ENCODE measurements at regions not wholly inside any gene's neighbourhood (a gene's known extent, or its start where the extent isn't known, plus 50 kb on each side); places are given as distances from the start of the nearest gene placed in this dataset.
"Not testable (repeated sequence)": the region's sequence is repeated elsewhere in the genome, so short reads cannot be mapped to it uniquely, and the experiment has no call there.

- no peaks in the 10 kb centered on the region for H3K9me3 ChIP-seq
- no peak overlapping the region for H3K4me3 ChIP-seq
- DNase-seq, result no peak
- no peaks in the 10 kb centered on the region for H3K27me3 ChIP-seq
- no peaks in the 10 kb centered on the region for H3K36me3 ChIP-seq
These were observed 864.1 kb upstream of the PCDH10 start for GRCh38 chr4:132284910-132285426.

GRCh38 chr4:132297346-132297745, 851.7 kb upstream of the PCDH10 start:
- Histone ChIP-seq H3K4me3 (no peak overlapping the region), H3K27me3 (no peaks in the 10 kb centered on the region), H3K9me3 (no peaks in the 10 kb centered on the region), H3K36me3 (no peaks in the 10 kb centered on the region)
- DNase-seq, result no peak

GRCh38 chr4:132299841-132300240, 849.3 kb upstream of the PCDH10 start:
- DNase-seq, result no peak
- Histone ChIP-seq H3K4me3 (no peak overlapping the region), H3K36me3 (no peaks in the 10 kb centered on the region), H3K27me3 (no peaks in the 10 kb centered on the region), H3K9me3 (no peaks in the 10 kb centered on the region)

- H3K9me3 ChIP-seq, result no peaks in the 10 kb centered on the region
- no peaks in the 10 kb centered on the region for H3K36me3 ChIP-seq
- no peak for DNase-seq
- H3K27me3 ChIP-seq, result no peaks in the 10 kb centered on the region
- H3K4me3 ChIP-seq, result no peak overlapping the region
These were observed 836.6 kb upstream of the PCDH10 start for GRCh38 chr4:132312521-132312920.

- Histone ChIP-seq H3K4me3 (no peak overlapping the region), H3K27me3 (no peaks in the 10 kb centered on the region), H3K36me3 (no peaks in the 10 kb centered on the region), H3K9me3 (no peaks in the 10 kb centered on the region)
- DNase-seq, result no peak
These were observed 835.2 kb upstream of the PCDH10 start for GRCh38 chr4:132313852-132314251.

- Histone ChIP-seq H3K4me3 (no peak overlapping the region), H3K36me3 (no peaks in the 10 kb centered on the region), H3K27me3 (no peaks in the 10 kb centered on the region), H3K9me3 (no peaks in the 10 kb centered on the region)
- no peak for DNase-seq
These were observed 832.4 kb upstream of the PCDH10 start for GRCh38 chr4:132316738-132317137.

- H3K9me3 ChIP-seq, result no peaks in the 10 kb centered on the region
- no peak overlapping the region for H3K4me3 ChIP-seq
- H3K36me3 ChIP-seq, result no peaks in the 10 kb centered on the region
- DNase-seq, result no peak
- H3K27me3 ChIP-seq, result no peaks in the 10 kb centered on the region
These were observed 831.2 kb upstream of the PCDH10 start for GRCh38 chr4:132317923-132318322.

- H3K27me3 ChIP-seq, result no peaks in the 10 kb centered on the region
- no peak overlapping the region for H3K4me3 ChIP-seq
- no peaks in the 10 kb centered on the region for H3K9me3 ChIP-seq
- no peaks in the 10 kb centered on the region for H3K36me3 ChIP-seq
- no peak for DNase-seq
These were observed 820.3 kb upstream of the PCDH10 start for GRCh38 chr4:132328761-132329160.

- Histone ChIP-seq H3K9me3 (no peaks in the 10 kb centered on the region), H3K27me3 (no peaks in the 10 kb centered on the region), H3K36me3 (no peaks in the 10 kb centered on the region), H3K4me3 (no peak overlapping the region)
- DNase-seq, result no peak
These were observed 818.1 kb upstream of the PCDH10 start for GRCh38 chr4:132330994-132331393.

- no peak for DNase-seq
These were observed 816.0 kb upstream of the PCDH10 start for GRCh38 chr4:132332932-132333723.

GRCh38 chr4:132333724-132334047, 815.4 kb upstream of the PCDH10 start:
- H3K4me3 ChIP-seq, result no peak overlapping the region
- no peak for DNase-seq

More at GRCh38 chr4:132332932-132333723, 816.0 kb upstream of the PCDH10 start:
- Histone ChIP-seq H3K27me3 (no peaks in the 10 kb centered on the region), H3K36me3 (no peaks in the 10 kb centered on the region), H3K4me3 (no peak overlapping the region), H3K9me3 (no peaks in the 10 kb centered on the region)

GRCh38 chr4:132334081-132334480, 815.0 kb upstream of the PCDH10 start:
- H3K4me3 ChIP-seq, result no peak overlapping the region
- no peaks in the 10 kb centered on the region for H3K27me3 ChIP-seq
- DNase-seq, result no peak
- no peaks in the 10 kb centered on the region for H3K36me3 ChIP-seq
- H3K9me3 ChIP-seq, result no peaks in the 10 kb centered on the region

More at GRCh38 chr4:132333724-132334047, 815.4 kb upstream of the PCDH10 start:
- Histone ChIP-seq H3K36me3 (no peaks in the 10 kb centered on the region), H3K27me3 (no peaks in the 10 kb centered on the region), H3K9me3 (no peaks in the 10 kb centered on the region)

- Histone ChIP-seq H3K4me3 (no peak overlapping the region), H3K36me3 (no peaks in the 10 kb centered on the region), H3K27me3 (no peaks in the 10 kb centered on the region), H3K9me3 (no peaks in the 10 kb centered on the region)
- no peak for DNase-seq
These were observed 803.9 kb upstream of the PCDH10 start for GRCh38 chr4:132344924-132345828.

GRCh38 chr4:132346016-132346415, 803.1 kb upstream of the PCDH10 start:
- H3K27me3 ChIP-seq, result no peaks in the 10 kb centered on the region
- no peaks in the 10 kb centered on the region for H3K36me3 ChIP-seq
- DNase-seq, result no peak
- no peak overlapping the region for H3K4me3 ChIP-seq
- no peaks in the 10 kb centered on the region for H3K9me3 ChIP-seq

- H3K27me3 ChIP-seq, H3K36me3 ChIP-seq, H3K4me3 ChIP-seq, H3K9me3 ChIP-seq, DNase-seq: not testable (repeated sequence)
These were observed 797.5 kb upstream of the PCDH10 start for GRCh38 chr4:132351606-132352005.

- no peaks in the 10 kb centered on the region for H3K36me3 ChIP-seq
- H3K9me3 ChIP-seq, result no peaks in the 10 kb centered on the region
- no peak for DNase-seq
- H3K27me3 ChIP-seq, result no peaks in the 10 kb centered on the region
- H3K4me3 ChIP-seq, result no peak overlapping the region
These were observed 766.9 kb upstream of the PCDH10 start for GRCh38 chr4:132382243-132382642.

GRCh38 chr4:132383571-132384199, 765.4 kb upstream of the PCDH10 start:
- Histone ChIP-seq H3K36me3 (no peaks in the 10 kb centered on the region), H3K4me3 (no peak overlapping the region), H3K9me3 (no peaks in the 10 kb centered on the region), H3K27me3 (no peaks in the 10 kb centered on the region)
- DNase-seq, result no peak
